Panc1 (cell line): ENCODE measurements at regions not wholly inside any gene's neighbourhood (a gene's known extent, or its start where the extent isn't known, plus 50 kb on each side); places are given as distances from the start of the nearest gene placed in this dataset.

Experiments used
- ATAC-seq: fragments of 200-7000 bp; cut with Tn5 transposase; 2 replicates; pipeline ENCODE4 v1.9.1; 2020; ENCODE audit warnings: mild to moderate bottlenecking, moderate library complexity
- BruUV-seq: library from RNA; stranded (reverse); fragments of 400-500 nt; replicated peaks from 2 replicates; lab custom pipeline; 2021; lab: Mats Ljungman, UMichigan
- CTCF ChIA-PET: fragments of 300-600 bp; sonication (Branson Sonifier 250); formaldehyde crosslinking; loops from one replicate; lab custom pipeline; 2022; ENCODE audit warnings: antibody characterized with exemption; lab: Charles Lee
- POLR2A ChIA-PET: fragments of 300-600 bp; sonication (Branson Sonifier 250); formaldehyde crosslinking; loops from one replicate; lab custom pipeline; 2022; ENCODE audit warnings: antibody characterized with exemption; lab: Charles Lee
- DNase-seq: peaks from one replicate; pipeline ENCODE4 v3.0.0-alpha.2; 2010; ENCODE audit warnings: low read depth, low spot score
- H3K27ac ChIP-seq: 2 replicates; pipeline ENCODE4 v1.5.1; 2011; ENCODE audit warnings: mild to moderate bottlenecking, low read length, inconsistent platforms
- H3K27me3 ChIP-seq: fragments of 200-500 bp; sonication (Bioruptor generic); 2 replicates; pipeline ENCODE4 v1.6.0; 2014; ENCODE audit warnings: low read length, inconsistent platforms; ENCODE audit not compliant: control insufficient read depth, insufficient read depth
- H3K36me3 ChIP-seq: fragments of 200-500 bp; sonication (Bioruptor generic); 2 replicates; pipeline ENCODE4 v1.5.1; 2014; ENCODE audit warnings: inconsistent platforms, mild to moderate bottlenecking, low read length, moderate library complexity; ENCODE audit not compliant: control insufficient read depth, insufficient read depth
- H3K4me1 ChIP-seq: 2 replicates; pipeline ENCODE4 v1.5.1; 2011; ENCODE audit warnings: inconsistent platforms, mild to moderate bottlenecking, low read length, moderate library complexity; ENCODE audit not compliant: control insufficient read depth, insufficient read depth
- H3K4me3 ChIP-seq, 2 experiments: 2 replicates each; pipeline ENCODE4 v1.5.1; 2011 to 2012; ENCODE audit warnings: low read depth in 2 of 2, low read length in 2 of 2, mild to moderate bottlenecking in 2 of 2, inconsistent platforms in 1 of 2, moderate library complexity in 1 of 2
- H3K9me3 ChIP-seq: fragments of 200-500 bp; sonication (Bioruptor generic); 2 replicates; pipeline ENCODE4 v1.5.1; 2014; ENCODE audit warnings: low read depth, mild to moderate bottlenecking, inconsistent platforms, low read length, moderate library complexity; ENCODE audit not compliant: control insufficient read depth, insufficient read depth
- POLR2AphosphoS5 ChIP-seq: IDR thresholded peaks from 2 replicates; pipeline ENCODE4 v1.6.1; 2012; ENCODE audit warnings: mild to moderate bottlenecking, low read depth, low read length, moderate library complexity
- SIN3A ChIP-seq: IDR thresholded peaks from 2 replicates; pipeline ENCODE4 v1.6.1; 2012; ENCODE audit warnings: low read depth, mild to moderate bottlenecking, low read length, moderate library complexity, borderline replicate concordance; ENCODE audit not compliant: insufficient read depth
- TCF7L2 ChIP-seq: IDR thresholded peaks from 2 replicates; pipeline ENCODE4 v1.6.1; 2011; ENCODE audit warnings: mild to moderate bottlenecking, low read depth, low read length, inconsistent platforms
- in situ Hi-C: cut with HindIII; loops from 2 replicates; pipeline ENCODE4 v1.10.0; 2016; ENCODE audit warnings: low sequenced_read_pairs, low pct_unique_long_range_greater_than_20kb
- intact Hi-C: fragments of 100-400 bp; cut with micrococcal nuclease; formaldehyde crosslinking; loops from one replicate; pipeline ENCODE4 v1.10.0; 2022; ENCODE audit not compliant: unreplicated experiment
- TF ChIP-seq, protein P1 (sequence below), 2 experiments: IDR thresholded peaks; 2 replicates each; pipeline ENCODE4 v1.6.1; 2011 to 2012; ENCODE audit warnings: low read depth in 2 of 2, control low read depth in 1 of 2, low read length in 1 of 2, mild to moderate bottlenecking in 1 of 2, moderate library complexity in 1 of 2; ENCODE audit not compliant: insufficient read depth in 1 of 2
- TF ChIP-seq, protein P2 (sequence below): fragments of 450-650 bp; IDR thresholded peaks from 2 replicates; pipeline ENCODE4 v1.5.1; 2017; ENCODE audit warnings: mild to moderate bottlenecking

DNA sequence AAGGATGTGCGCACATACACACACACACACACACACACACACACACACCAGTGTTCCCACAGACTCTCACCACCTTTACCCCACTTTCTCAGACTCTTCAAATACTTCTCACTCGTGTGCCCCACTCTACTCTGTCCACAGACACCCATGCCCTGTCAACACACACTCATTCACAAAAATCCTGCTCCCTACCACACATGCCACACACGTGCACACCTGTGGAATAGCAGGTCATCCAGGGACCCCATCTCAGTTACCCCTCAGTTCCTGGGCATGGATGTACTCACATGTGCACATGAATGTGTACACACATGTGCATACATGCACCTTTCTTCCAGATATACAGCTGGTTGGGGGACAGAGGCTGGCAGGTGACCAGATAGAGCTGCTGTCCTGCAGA lies 142.9 kb downstream of the EMX2 start:
- ATAC-seq (no peak), DNase-seq (no peak)
- intact Hi-C loops (no loop called here), in situ Hi-C loops (no loop called here)
- Histone ChIP-seq H3K4me3 (no peak overlapping the region), H3K36me3 (no peaks in the 10 kb centered on the region), H3K27me3 (peaks cover 6% of the 10 kb centered on the region), H3K9me3 (no peaks in the 10 kb centered on the region), H3K4me1 (no peaks in the 10 kb centered on the region), H3K27ac (no peak overlapping the region)
- ChIA-PET CTCF (no interaction called here), POLR2A (no interaction called here)
- TF ChIP-seq TCF7L2 (no peak), SIN3A (no peak), POLR2AphosphoS5 (no peak)
- TF ChIP-seq, protein P1, sequence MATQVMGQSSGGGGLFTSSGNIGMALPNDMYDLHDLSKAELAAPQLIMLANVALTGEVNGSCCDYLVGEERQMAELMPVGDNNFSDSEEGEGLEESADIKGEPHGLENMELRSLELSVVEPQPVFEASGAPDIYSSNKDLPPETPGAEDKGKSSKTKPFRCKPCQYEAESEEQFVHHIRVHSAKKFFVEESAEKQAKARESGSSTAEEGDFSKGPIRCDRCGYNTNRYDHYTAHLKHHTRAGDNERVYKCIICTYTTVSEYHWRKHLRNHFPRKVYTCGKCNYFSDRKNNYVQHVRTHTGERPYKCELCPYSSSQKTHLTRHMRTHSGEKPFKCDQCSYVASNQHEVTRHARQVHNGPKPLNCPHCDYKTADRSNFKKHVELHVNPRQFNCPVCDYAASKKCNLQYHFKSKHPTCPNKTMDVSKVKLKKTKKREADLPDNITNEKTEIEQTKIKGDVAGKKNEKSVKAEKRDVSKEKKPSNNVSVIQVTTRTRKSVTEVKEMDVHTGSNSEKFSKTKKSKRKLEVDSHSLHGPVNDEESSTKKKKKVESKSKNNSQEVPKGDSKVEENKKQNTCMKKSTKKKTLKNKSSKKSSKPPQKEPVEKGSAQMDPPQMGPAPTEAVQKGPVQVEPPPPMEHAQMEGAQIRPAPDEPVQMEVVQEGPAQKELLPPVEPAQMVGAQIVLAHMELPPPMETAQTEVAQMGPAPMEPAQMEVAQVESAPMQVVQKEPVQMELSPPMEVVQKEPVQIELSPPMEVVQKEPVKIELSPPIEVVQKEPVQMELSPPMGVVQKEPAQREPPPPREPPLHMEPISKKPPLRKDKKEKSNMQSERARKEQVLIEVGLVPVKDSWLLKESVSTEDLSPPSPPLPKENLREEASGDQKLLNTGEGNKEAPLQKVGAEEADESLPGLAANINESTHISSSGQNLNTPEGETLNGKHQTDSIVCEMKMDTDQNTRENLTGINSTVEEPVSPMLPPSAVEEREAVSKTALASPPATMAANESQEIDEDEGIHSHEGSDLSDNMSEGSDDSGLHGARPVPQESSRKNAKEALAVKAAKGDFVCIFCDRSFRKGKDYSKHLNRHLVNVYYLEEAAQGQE (IDR thresholded peaks at IDR 0.05; ENCODE audit: insufficient read depth in 1 of 2, low read depth in 2 of 2, low read length in 1 of 2): no peak
- TF ChIP-seq, protein P2, sequence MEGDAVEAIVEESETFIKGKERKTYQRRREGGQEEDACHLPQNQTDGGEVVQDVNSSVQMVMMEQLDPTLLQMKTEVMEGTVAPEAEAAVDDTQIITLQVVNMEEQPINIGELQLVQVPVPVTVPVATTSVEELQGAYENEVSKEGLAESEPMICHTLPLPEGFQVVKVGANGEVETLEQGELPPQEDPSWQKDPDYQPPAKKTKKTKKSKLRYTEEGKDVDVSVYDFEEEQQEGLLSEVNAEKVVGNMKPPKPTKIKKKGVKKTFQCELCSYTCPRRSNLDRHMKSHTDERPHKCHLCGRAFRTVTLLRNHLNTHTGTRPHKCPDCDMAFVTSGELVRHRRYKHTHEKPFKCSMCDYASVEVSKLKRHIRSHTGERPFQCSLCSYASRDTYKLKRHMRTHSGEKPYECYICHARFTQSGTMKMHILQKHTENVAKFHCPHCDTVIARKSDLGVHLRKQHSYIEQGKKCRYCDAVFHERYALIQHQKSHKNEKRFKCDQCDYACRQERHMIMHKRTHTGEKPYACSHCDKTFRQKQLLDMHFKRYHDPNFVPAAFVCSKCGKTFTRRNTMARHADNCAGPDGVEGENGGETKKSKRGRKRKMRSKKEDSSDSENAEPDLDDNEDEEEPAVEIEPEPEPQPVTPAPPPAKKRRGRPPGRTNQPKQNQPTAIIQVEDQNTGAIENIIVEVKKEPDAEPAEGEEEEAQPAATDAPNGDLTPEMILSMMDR: no peak
- BruUV-seq: no TSS peak

DNA sequence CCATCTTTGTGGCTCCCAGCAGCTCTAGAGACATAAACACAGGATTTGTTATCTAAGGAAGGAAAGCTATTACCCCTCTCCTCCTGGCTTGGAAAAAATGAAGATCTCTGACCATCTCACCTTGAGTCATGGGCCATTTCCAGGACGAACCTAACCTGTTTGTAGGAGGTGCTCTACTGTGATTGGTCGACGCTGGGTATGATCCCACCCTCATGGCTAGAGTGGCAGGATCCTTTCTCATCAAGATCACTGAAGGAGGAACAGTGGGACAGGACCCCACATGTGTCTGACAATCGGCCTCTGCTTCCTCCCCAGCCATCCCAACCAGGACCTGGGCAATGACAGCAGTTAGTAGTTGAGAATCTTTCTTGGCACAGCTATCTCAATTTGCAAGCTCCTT lies 144.1 kb downstream of the EMX2 start:
- Histone ChIP-seq H3K27ac (no peak overlapping the region), H3K36me3 (no peaks in the 10 kb centered on the region), H3K4me3 (no peak overlapping the region), H3K4me1 (no peaks in the 10 kb centered on the region), H3K9me3 (no peaks in the 10 kb centered on the region), H3K27me3 (peaks cover 6% of the 10 kb centered on the region)
- BruUV-seq: no TSS peak
- DNase-seq: no peak
- ChIA-PET POLR2A (no interaction called here), CTCF (no interaction called here)
- no peak for ATAC-seq
- in situ Hi-C loops (no loop called here), intact Hi-C loops (no loop called here)
- TF ChIP-seq, protein P1 (IDR thresholded peaks at IDR 0.05; ENCODE audit: insufficient read depth in 1 of 2, low read depth in 2 of 2, low read length in 1 of 2): no peak
- TF ChIP-seq POLR2AphosphoS5 (no peak), TCF7L2 (no peak), SIN3A (no peak)
- TF ChIP-seq, protein P2: no peak
